KMS-11 (cell line): ENCODE measurements at regions not wholly inside any gene's neighbourhood (a gene's known extent, or its start where the extent isn't known, plus 50 kb on each side); places are given as distances from the start of the nearest gene placed in this dataset.

Source experiments
- H2AFZ ChIP-seq: fragments of 200-600 bp; sonication (generic); 2 replicates; pipeline ENCODE4 v1.6.1; 2016; ENCODE audit warnings: antibody characterized with exemption, mixed run types, low read depth
- H3K27ac ChIP-seq: fragments of 200-600 bp; sonication (generic); 2 replicates; pipeline ENCODE4 v1.6.1; 2016; ENCODE audit warnings: mild to moderate bottlenecking, mixed run types
- H3K27me3 ChIP-seq: fragments of 200-600 bp; sonication (generic); 2 replicates; pipeline ENCODE4 v1.6.1; 2017; ENCODE audit warnings: mild to moderate bottlenecking, low read depth, mixed run types, moderate library complexity; ENCODE audit not compliant: insufficient read depth
- H3K36me3 ChIP-seq: fragments of 200-600 bp; sonication (generic); 2 replicates; pipeline ENCODE4 v1.6.1; 2017; ENCODE audit warnings: mild to moderate bottlenecking, mixed run types; ENCODE audit not compliant: insufficient read depth
- H3K4me1 ChIP-seq: fragments of 200-600 bp; sonication (generic); 2 replicates; pipeline ENCODE4 v1.6.1; 2016; ENCODE audit warnings: mild to moderate bottlenecking, low read depth, mixed run types; ENCODE audit not compliant: poor library complexity, severe bottlenecking
- H3K4me2 ChIP-seq: fragments of 200-600 bp; sonication (generic); 2 replicates; pipeline ENCODE4 v1.7.0; 2016; ENCODE audit warnings: mild to moderate bottlenecking, mixed run types
- H3K4me3 ChIP-seq: fragments of 200-600 bp; sonication (generic); IDR thresholded peaks from 2 replicates; pipeline ENCODE4 v1.6.1; 2017; ENCODE audit warnings: low read depth, low read length, mixed read lengths; ENCODE audit not compliant: insufficient read depth
- H3K79me2 ChIP-seq: fragments of 200-600 bp; sonication (generic); 2 replicates; pipeline ENCODE4 v1.6.1; 2016; ENCODE audit warnings: low read depth, mixed run types; ENCODE audit not compliant: insufficient read depth
- H3K9ac ChIP-seq: fragments of 200-600 bp; sonication (generic); 2 replicates; pipeline ENCODE4 v1.6.1; 2016; ENCODE audit warnings: mild to moderate bottlenecking, mixed run types
- H4K20me1 ChIP-seq: fragments of 200-600 bp; sonication (generic); 2 replicates; pipeline ENCODE4 v1.6.1; 2016; ENCODE audit warnings: mild to moderate bottlenecking, mixed run types; ENCODE audit not compliant: insufficient read depth
- CTCF ChIP-seq: fragments of 200-600 bp; sonication (generic); conservative IDR thresholded peaks from 2 replicates; pipeline ENCODE4 v1.6.1; 2017; ENCODE audit warnings: low read depth, mild to moderate bottlenecking, antibody characterized with exemption, low read length, moderate library complexity, mixed read lengths

GRCh38 chr4:29047341-29048041, 1672.7 kb upstream of the PCDH7 start:
- Histone ChIP-seq H3K4me2 (no peak overlapping the region), H3K79me2 (no peaks in the 10 kb centered on the region), H3K4me3 (no peak overlapping the region), H2AFZ (no peak overlapping the region), H4K20me1 (no peaks in the 10 kb centered on the region), H3K4me1 (no peaks in the 10 kb centered on the region), H3K9ac (no peak overlapping the region), H3K36me3 (no peaks in the 10 kb centered on the region), H3K27ac (no peak overlapping the region), H3K27me3 (no peaks in the 10 kb centered on the region)
- no peak for TF ChIP-seq CTCF

- H3K4me3 ChIP-seq, result no peak overlapping the region
- H4K20me1 ChIP-seq, result no peaks in the 10 kb centered on the region
- no peaks in the 10 kb centered on the region for H3K4me1 ChIP-seq
- no peaks in the 10 kb centered on the region for H3K79me2 ChIP-seq
- no peaks in the 10 kb centered on the region for H3K36me3 ChIP-seq
- no peak overlapping the region for H3K27ac ChIP-seq
- TF ChIP-seq CTCF, result no peak
- no peak overlapping the region for H2AFZ ChIP-seq
- no peaks in the 10 kb centered on the region for H3K27me3 ChIP-seq
- H3K9ac ChIP-seq, result no peak overlapping the region
- no peak overlapping the region for H3K4me2 ChIP-seq
These were observed 1668.7 kb upstream of the PCDH7 start for GRCh38 chr4:29051381-29051965.

- Histone ChIP-seq H3K4me2 (no peak overlapping the region), H3K79me2 (no peaks in the 10 kb centered on the region), H3K9ac (no peak overlapping the region), H4K20me1 (no peaks in the 10 kb centered on the region), H3K4me3 (no peak overlapping the region), H3K4me1 (no peaks in the 10 kb centered on the region), H2AFZ (no peak overlapping the region), H3K27ac (no peak overlapping the region), H3K27me3 (no peaks in the 10 kb centered on the region), H3K36me3 (no peaks in the 10 kb centered on the region)
- no peak for TF ChIP-seq CTCF
These were observed 1667.9 kb upstream of the PCDH7 start for GRCh38 chr4:29052266-29052665.

- TF ChIP-seq CTCF, result no peak
- H3K9ac ChIP-seq, result no peak overlapping the region
- no peaks in the 10 kb centered on the region for H3K79me2 ChIP-seq
- H3K4me3 ChIP-seq, result no peak overlapping the region
- no peaks in the 10 kb centered on the region for H4K20me1 ChIP-seq
- H3K4me1 ChIP-seq, result no peaks in the 10 kb centered on the region
- no peak overlapping the region for H3K4me2 ChIP-seq
- H3K36me3 ChIP-seq, result no peaks in the 10 kb centered on the region
- no peaks in the 10 kb centered on the region for H3K27me3 ChIP-seq
- H3K27ac ChIP-seq, result no peak overlapping the region
- H2AFZ ChIP-seq, result no peak overlapping the region
These were observed 1661.6 kb upstream of the PCDH7 start for GRCh38 chr4:29058531-29058930.
